HCT116 (cell line): ENCODE measurements at regions not wholly inside any gene's neighbourhood (a gene's known extent, or its start where the extent isn't known, plus 50 kb on each side); places are given as distances from the start of the nearest gene placed in this dataset.

ENCODE experiments used
- ATAC-seq: fragments of 200-7000 bp; cut with Tn5 transposase; 2 replicates; pipeline ENCODE4 v1.9.1; 2020; ENCODE audit warnings: mild to moderate bottlenecking, moderate library complexity
- BruUV-seq: library from RNA; stranded (reverse); fragments of 400-500 nt; replicated peaks from 2 replicates; lab custom pipeline; 2021; lab: Mats Ljungman, UMichigan
- CTCF ChIA-PET: fragments of 300-600 bp; sonication (Branson Sonifier 250); formaldehyde crosslinking; loops from one replicate; lab custom pipeline; 2021; ENCODE audit warnings: antibody characterized with exemption; lab: Charles Lee
- POLR2A ChIA-PET: fragments of 300-600, 350-600 bp; sonication (Branson Sonifier 250); formaldehyde crosslinking; loops from one replicate; lab custom pipeline; 2021; ENCODE audit warnings: antibody characterized with exemption; lab: Charles Lee
- RAD21 ChIA-PET, 2 experiments: fragments of 300-600 bp; sonication (Branson Sonifier 250); formaldehyde crosslinking; loops; one replicate each; lab custom pipeline; 2023; ENCODE audit warnings: low total read pairs in 2 of 2; ENCODE audit not compliant: uncharacterized antibody in 2 of 2, unreplicated experiment in 2 of 2, low non-redundant PET in 1 of 2; lab: Charles Lee
- DNase-seq: peaks from one replicate; pipeline ENCODE4 v3.0.0-alpha.2; 2010; ENCODE audit warnings: low read depth, low spot score
- H2AFZ ChIP-seq: fragments of 200-600 bp; shearing (Covaris generic), sonication (generic); 2 replicates; pipeline ENCODE4 v1.6.1; 2017; ENCODE audit warnings: low read depth, mixed run types, mixed read lengths, antibody characterized with exemption, low read length; ENCODE audit not compliant: poor library complexity, severe bottlenecking
- H3K27ac ChIP-seq: 2 replicates; pipeline ENCODE4 v1.5.1; 2012; ENCODE audit warnings: low read depth, low read length
- H3K27me3 ChIP-seq: fragments of 200-600 bp; sonication (generic); 2 replicates; pipeline ENCODE4 v1.6.1; 2016; ENCODE audit warnings: mixed run types, low read length, mixed read lengths; ENCODE audit not compliant: insufficient read depth
- H3K36me3 ChIP-seq, 2 experiments: fragments of 200-500 bp in 1 of 2; fragments of 200-600 bp in 1 of 2; sonication (Bioruptor generic) in 1 of 2; sonication (generic) in 1 of 2; 2 replicates each; pipeline versions ENCODE4 v1.5.1 to v1.6.1; 2014 to 2016; ENCODE audit warnings: low read length in 2 of 2, inconsistent platforms in 1 of 2, mixed read lengths in 1 of 2, mixed run types in 1 of 2; ENCODE audit not compliant: insufficient read depth in 2 of 2, control insufficient read depth in 1 of 2
- H3K4me1 ChIP-seq, 2 experiments: fragments of 200-600 bp in 1 of 2; sonication (generic) in 1 of 2; 2 replicates each; pipeline versions ENCODE4 v1.5.1 to v1.6.1; 2012 to 2017; ENCODE audit warnings: low read length in 2 of 2, inconsistent platforms in 1 of 2, mild to moderate bottlenecking in 1 of 2, mixed read lengths in 1 of 2, mixed run types in 1 of 2, moderate library complexity in 1 of 2; ENCODE audit not compliant: insufficient read depth in 2 of 2, control insufficient read depth in 1 of 2
- H3K4me2 ChIP-seq: fragments of 200-600 bp; sonication (generic); 2 replicates; pipeline ENCODE4 v1.6.1; 2017; ENCODE audit warnings: mixed run types, low read length, mixed read lengths
- H3K4me3 ChIP-seq, 2 experiments: fragments of 200-600 bp in 1 of 2; sonication (generic) in 1 of 2; replicated peaks in 1 of 2; 2 replicates each; pipeline ENCODE4 v1.5.1; 2011 to 2016; ENCODE audit warnings: low read length in 2 of 2, control low read depth in 1 of 2, low read depth in 1 of 2, mild to moderate bottlenecking in 1 of 2, mixed read lengths in 1 of 2, mixed run types in 1 of 2
- H3K79me2 ChIP-seq: fragments of 200-600 bp; sonication (generic); 2 replicates; pipeline ENCODE4 v1.6.1; 2017; ENCODE audit warnings: mild to moderate bottlenecking, mixed run types, low read length, moderate library complexity, mixed read lengths; ENCODE audit not compliant: insufficient read depth
- H3K9ac ChIP-seq: fragments of 200-600 bp; sonication (generic); 2 replicates; pipeline ENCODE4 v1.6.1; 2016; ENCODE audit warnings: low read length, mixed read lengths
- H3K9me2 ChIP-seq: fragments of 200-600 bp; sonication (generic), shearing (Covaris generic); 2 replicates; pipeline ENCODE4 v1.6.1; 2017; ENCODE audit warnings: mixed run types, mild to moderate bottlenecking, moderate library complexity; ENCODE audit not compliant: insufficient read depth
- H3K9me3 ChIP-seq, 2 experiments: fragments of 200-500 bp in 1 of 2; fragments of 200-600 bp in 1 of 2; sonication (Bioruptor generic) in 1 of 2; sonication (generic) in 1 of 2; 2 replicates each; pipeline ENCODE4 v1.6.1; 2014 to 2017; ENCODE audit warnings: low read length in 2 of 2, mixed read lengths in 2 of 2, inconsistent platforms in 1 of 2, low read depth in 1 of 2, mild to moderate bottlenecking in 1 of 2, mixed run types in 1 of 2, moderate library complexity in 1 of 2; ENCODE audit not compliant: control insufficient read depth in 1 of 2, insufficient read depth in 1 of 2
- H4K20me1 ChIP-seq: fragments of 200-600 bp; sonication (generic), shearing (Covaris generic); 2 replicates; pipeline ENCODE4 v1.6.1; 2017; ENCODE audit warnings: mixed run types, mild to moderate bottlenecking, moderate library complexity; ENCODE audit not compliant: insufficient read depth
- CTCF ChIP-seq, 3 experiments: fragments of 200-600 bp in 1 of 3; sonication (generic) in 1 of 3; IDR thresholded peaks in 2 of 3; conservative IDR thresholded peaks in 1 of 3; 2 replicates each; pipeline ENCODE4 v1.5.1; 2012 to 2017; ENCODE audit warnings: low read depth in 2 of 3, low read length in 2 of 3, antibody characterized with exemption in 1 of 3, borderline replicate concordance in 1 of 3, control low read depth in 1 of 3, mild to moderate bottlenecking in 1 of 3, mixed read lengths in 1 of 3, mixed run types in 1 of 3, moderate library complexity in 1 of 3; ENCODE audit not compliant: insufficient read depth in 1 of 3
- ELF1 ChIP-seq: IDR thresholded peaks from 2 replicates; pipeline ENCODE4 v1.6.1; 2012; ENCODE audit warnings: low read depth, borderline replicate concordance
- EZH2phosphoT487 ChIP-seq: fragments of 200-600 bp; IDR thresholded peaks from 2 replicates; pipeline ENCODE4 v1.6.1; 2018; ENCODE audit warnings: antibody characterized with exemption, borderline replicate concordance
- REST ChIP-seq: IDR thresholded peaks from 2 replicates; pipeline ENCODE4 v1.6.1; 2012; ENCODE audit warnings: low read depth
- SIN3A ChIP-seq: IDR thresholded peaks from 2 replicates; pipeline ENCODE4 v1.6.1; 2012; ENCODE audit warnings: low read depth
- ZBTB33 ChIP-seq: IDR thresholded peaks from 2 replicates; pipeline ENCODE4 v1.6.1; 2011; ENCODE audit warnings: mild to moderate bottlenecking, low read length, moderate library complexity; ENCODE audit not compliant: insufficient replicate concordance; ENCODE audit errors: extremely low read depth
- intact Hi-C: fragments of 100-400 bp; cut with micrococcal nuclease; formaldehyde crosslinking; loops from 2 replicates; pipeline ENCODE4 v1.10.0; 2022

DNA sequence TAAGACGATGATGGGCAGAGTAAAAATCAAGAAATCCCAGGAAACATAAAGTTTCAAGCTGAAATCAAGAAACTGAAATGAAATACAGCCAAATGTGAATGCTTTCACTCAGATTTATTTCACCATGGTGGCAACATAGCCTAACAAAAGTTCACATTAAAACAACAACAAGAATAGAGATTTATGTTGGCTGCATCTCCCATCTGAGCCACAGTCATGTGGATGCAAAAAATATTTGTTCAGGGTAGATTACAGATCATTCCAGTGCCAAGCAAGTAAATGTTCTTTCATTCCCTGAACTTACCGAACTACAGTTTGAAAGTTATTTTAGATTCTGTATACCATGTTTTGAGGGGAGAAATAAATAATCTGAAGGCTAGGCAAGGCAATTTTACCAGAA, 159.9 kb upstream of the TMTC1 start:
- TF ChIP-seq EZH2phosphoT487 (no peak), REST (no peak)
- TF ChIP-seq, all 23 proteins: peak for 0

DNA sequence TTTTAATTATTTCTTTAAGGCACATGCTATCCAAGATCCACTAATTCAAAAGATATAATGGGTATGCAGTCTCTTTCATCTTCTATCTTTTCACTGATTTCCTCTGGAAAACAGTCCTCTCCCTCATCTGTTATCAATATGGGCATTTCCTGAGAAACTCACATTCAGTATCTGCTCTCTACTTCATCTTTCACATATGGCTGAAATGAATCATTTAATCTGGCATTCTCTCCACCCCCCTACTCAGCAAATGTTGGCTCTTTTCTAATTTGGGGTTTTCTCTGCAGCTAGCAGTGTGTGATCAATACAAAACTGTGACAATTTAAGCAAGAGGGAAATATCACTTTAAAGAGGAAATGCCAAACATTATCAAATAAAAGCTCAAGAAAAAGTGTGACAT, 157.1 kb upstream of the TMTC1 start:
- no TSS peak for BruUV-seq
- Histone ChIP-seq H3K4me1 (no peaks in the 10 kb centered on the region), H3K9ac (no peak overlapping the region), H3K9me3 (0 out of 4 replicates have a peak, but pooled peaks cover 0 to 4% of the 10 kb centered on the region in 2 experiments), H2AFZ (no peak overlapping the region), H3K79me2 (no peaks in the 10 kb centered on the region), H3K9me2 (no peaks in the 10 kb centered on the region), H3K4me2 (no peak overlapping the region), H3K27ac (no peak overlapping the region), H3K4me3 (no peak overlapping the region), H4K20me1 (no peaks in the 10 kb centered on the region), H3K27me3 (no peaks in the 10 kb centered on the region), H3K36me3 (no peaks in the 10 kb centered on the region)
- ChIA-PET RAD21 (no interaction called here), POLR2A (no interaction called here), CTCF (no interaction called here)
- no peak for ATAC-seq
- no peak for DNase-seq
- intact Hi-C loops: no loop called here
- no peak for TF ChIP-seq ZBTB33
- no peak for TF ChIP-seq REST
- TF ChIP-seq SIN3A: no peak
- no peak for TF ChIP-seq CTCF (IDR thresholded peaks at IDR 0.05 in 2 of 3, conservative IDR thresholded peaks at IDR 0.05 in 1 of 3; ENCODE audit: borderline replicate concordance in 1 of 3, insufficient read depth in 1 of 3, low read depth in 2 of 3, low read length in 2 of 3)
- TF ChIP-seq ELF1: no peak

More for the DNA sequence above, 159.9 kb upstream of the TMTC1 start:
- 0 out of 4 replicates have a peak, but pooled peaks cover 0 to 4% of the 10 kb centered on the region in 2 experiments for H3K9me3 ChIP-seq
- no peaks in the 10 kb centered on the region for H3K4me1 ChIP-seq
- no peak overlapping the region for H3K9ac ChIP-seq
- ChIA-PET CTCF (no interaction called here), RAD21 (no interaction called here), POLR2A (no interaction called here)
- DNase-seq: no peak
- no peaks in the 10 kb centered on the region for H3K36me3 ChIP-seq
- ATAC-seq: no peak
- H3K27me3 ChIP-seq: no peaks in the 10 kb centered on the region
- H3K27ac ChIP-seq: no peak overlapping the region
- H3K9me2 ChIP-seq: no peaks in the 10 kb centered on the region
- no peak overlapping the region for H2AFZ ChIP-seq
- H3K79me2 ChIP-seq: no peaks in the 10 kb centered on the region
- H4K20me1 ChIP-seq: no peaks in the 10 kb centered on the region
- BruUV-seq: no TSS peak
- H3K4me2 ChIP-seq: no peak overlapping the region
- intact Hi-C loops: loop anchor here (2.0 kb wide), 1 partner anchor 13 kb away; no protein-coding TSS in a partner anchor
- H3K4me3 ChIP-seq: no peak overlapping the region
